ENCODE measurements at regions not wholly inside any gene's neighbourhood (a gene's known extent, or its start where the extent isn't known, plus 50 kb on each side); places are given as distances from the start of the nearest gene placed in this dataset.

- TF ChIP-seq CTCF (IDR thresholded peaks at IDR 0.05; ENCODE audit: low read depth, low read length), result no peak
- Histone ChIP-seq H3K9me3 (ENCODE audit: low read depth) (no peaks in the 10 kb centered on the region), H3K4me1 (ENCODE audit: low read depth) (peaks cover 5% of the 10 kb centered on the region), H3K27me3 (no peaks in the 10 kb centered on the region), H3K36me3 (no peaks in the 10 kb centered on the region), H3K4me3 (no peak overlapping the region), H3K27ac (no peak overlapping the region)
- DNase-seq (ENCODE audit: low read depth in 1 of 2, low spot score in 1 of 2), result no peak
Measured at GRCh38 chr4:148514581-148514980, 72.4 kb upstream of the NR3C2 start.

DNA sequence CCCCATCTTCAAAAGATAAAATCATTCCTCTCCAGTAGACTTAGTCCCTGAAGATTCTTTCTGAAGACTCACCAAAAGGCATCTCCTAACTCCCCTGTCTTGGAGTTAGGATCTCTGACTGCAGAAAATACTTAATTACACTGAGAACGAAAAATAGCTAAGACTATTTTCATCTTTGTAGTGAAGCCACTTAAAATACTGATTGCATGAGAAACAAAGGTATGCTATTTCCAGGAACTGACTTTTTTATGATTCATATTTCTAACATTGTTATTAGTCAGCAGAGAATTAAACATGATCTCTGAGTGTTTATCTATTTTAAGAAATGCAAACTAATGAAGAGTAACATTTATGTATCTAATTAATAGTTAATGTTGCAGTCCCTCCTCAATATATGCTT lies 71.8 kb upstream of the NR3C2 start:
- Histone ChIP-seq H3K27me3 (no peaks in the 10 kb centered on the region), H3K4me1 (ENCODE audit: low read depth) (peaks cover 5% of the 10 kb centered on the region), H3K27ac (no peak overlapping the region), H3K9me3 (ENCODE audit: low read depth) (no peaks in the 10 kb centered on the region), H3K36me3 (no peaks in the 10 kb centered on the region), H3K4me3 (no peak overlapping the region)
- no peak for DNase-seq (ENCODE audit: low read depth in 1 of 2, low spot score in 1 of 2)
- no peak for TF ChIP-seq CTCF (IDR thresholded peaks at IDR 0.05; ENCODE audit: low read depth, low read length)

DNA sequence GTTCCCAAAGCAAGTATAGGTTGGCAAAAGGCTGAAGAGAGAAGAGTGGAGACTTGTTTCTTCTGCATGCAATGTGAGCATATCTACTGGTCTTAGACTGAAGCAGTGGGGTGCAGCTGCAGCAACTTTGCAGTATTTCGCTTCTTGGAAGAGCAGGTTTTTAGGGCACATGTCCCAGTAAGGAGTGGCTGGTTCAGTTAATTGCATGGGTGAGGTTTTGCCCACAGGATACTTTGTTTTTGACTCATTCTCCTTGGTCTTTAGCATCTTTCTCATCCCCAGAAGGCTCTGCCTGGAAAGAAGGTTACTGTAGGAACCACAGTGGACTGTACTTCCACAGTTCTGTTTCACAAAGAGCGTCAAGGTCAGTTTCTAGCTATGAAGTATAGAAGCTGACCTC lies 68.0 kb upstream of the NR3C2 start:
- Histone ChIP-seq H3K9me3 (ENCODE audit: low read depth) (no peaks in the 10 kb centered on the region), H3K36me3 (no peaks in the 10 kb centered on the region), H3K27me3 (no peaks in the 10 kb centered on the region), H3K4me1 (ENCODE audit: low read depth) (peaks cover 5% of the 10 kb centered on the region), H3K4me3 (no peak overlapping the region), H3K27ac (no peak overlapping the region)
- DNase-seq (ENCODE audit: low read depth in 1 of 2, low spot score in 1 of 2), result no peak
- TF ChIP-seq CTCF (IDR thresholded peaks at IDR 0.05; ENCODE audit: low read depth, low read length), result no peak

DNA sequence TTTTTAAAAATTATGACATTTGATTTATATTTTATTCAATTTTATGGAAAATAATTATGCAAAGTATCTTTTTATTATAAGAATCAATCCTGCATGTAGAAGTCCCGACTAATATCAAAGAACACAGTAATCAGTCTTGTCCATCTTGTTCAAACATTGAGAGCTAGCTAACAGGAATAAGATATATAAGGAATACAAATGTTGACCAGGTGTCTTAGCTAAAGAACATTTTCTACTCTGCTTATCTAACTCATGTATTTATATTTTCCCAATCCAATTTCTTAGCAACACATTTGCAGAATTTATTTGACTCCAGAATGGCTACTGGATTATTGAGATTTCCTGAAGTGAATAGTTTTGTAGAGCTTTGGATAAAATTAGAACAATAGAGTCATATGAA lies 61.5 kb upstream of the NR3C2 start:
- TF ChIP-seq CTCF (IDR thresholded peaks at IDR 0.05; ENCODE audit: low read depth, low read length), result no peak
- DNase-seq (ENCODE audit: low read depth in 1 of 2, low spot score in 1 of 2), result no peak
- H3K36me3 ChIP-seq, result no peaks in the 10 kb centered on the region
- no peaks in the 10 kb centered on the region for H3K27me3 ChIP-seq
- H3K9me3 ChIP-seq (ENCODE audit: low read depth), result no peaks in the 10 kb centered on the region
- no peak overlapping the region for H3K27ac ChIP-seq
- no peak overlapping the region for H3K4me3 ChIP-seq
- no peaks in the 10 kb centered on the region for H3K4me1 ChIP-seq (ENCODE audit: low read depth)

DNA sequence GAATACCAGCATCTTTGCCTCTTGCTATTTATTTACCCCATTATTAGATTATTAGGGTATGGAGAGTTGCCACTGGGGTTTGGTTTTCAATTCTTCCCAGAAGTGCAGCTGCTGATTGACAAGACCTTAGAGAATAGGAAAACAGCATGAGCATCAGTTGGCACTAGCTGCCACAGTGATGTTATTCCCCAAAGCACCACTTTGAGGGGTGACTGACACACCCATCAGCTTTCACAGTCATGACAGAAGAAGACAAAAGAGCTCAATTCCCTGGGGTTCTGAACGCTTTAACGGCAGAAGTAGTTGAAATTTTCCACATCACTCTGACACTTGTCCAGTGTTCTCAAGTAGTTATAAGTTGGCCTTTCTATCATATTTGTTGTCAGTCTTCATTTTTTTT lies 55.0 kb upstream of the NR3C2 start:
- no peak for DNase-seq (ENCODE audit: low read depth in 1 of 2, low spot score in 1 of 2)
- Histone ChIP-seq H3K9me3 (ENCODE audit: low read depth) (no peaks in the 10 kb centered on the region), H3K27me3 (no peaks in the 10 kb centered on the region), H3K36me3 (no peaks in the 10 kb centered on the region), H3K27ac (no peak overlapping the region), H3K4me3 (no peak overlapping the region), H3K4me1 (ENCODE audit: low read depth) (no peaks in the 10 kb centered on the region)
- TF ChIP-seq CTCF (IDR thresholded peaks at IDR 0.05; ENCODE audit: low read depth, low read length), result no peak

DNA sequence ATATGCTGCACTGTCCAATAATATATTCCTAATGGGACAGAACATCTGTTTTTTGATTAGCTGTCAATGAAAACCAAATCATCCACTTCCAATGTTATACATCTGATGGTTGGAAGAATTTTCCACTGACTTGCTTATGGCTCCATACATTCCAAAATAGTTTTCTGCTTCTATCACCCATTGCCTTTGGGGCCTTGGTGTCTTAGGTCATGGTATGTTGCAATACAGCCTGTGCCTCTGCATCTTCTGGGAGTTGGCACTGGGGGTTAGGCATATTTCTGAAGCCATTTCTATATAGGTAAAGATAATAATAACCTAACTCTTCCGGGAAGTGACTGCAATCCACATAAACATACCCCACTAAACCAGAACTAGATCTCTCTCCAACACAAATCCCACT lies 53.2 kb upstream of the NR3C2 start:
- Histone ChIP-seq H3K27me3 (no peaks in the 10 kb centered on the region), H3K27ac (no peak overlapping the region), H3K4me1 (ENCODE audit: low read depth) (no peaks in the 10 kb centered on the region), H3K36me3 (no peaks in the 10 kb centered on the region), H3K4me3 (no peak overlapping the region), H3K9me3 (ENCODE audit: low read depth) (no peaks in the 10 kb centered on the region)
- DNase-seq (ENCODE audit: low read depth in 1 of 2, low spot score in 1 of 2), result no peak
- no peak for TF ChIP-seq CTCF (IDR thresholded peaks at IDR 0.05; ENCODE audit: low read depth, low read length)
